Right atrium auricular region (tissue), 2 donors: ENCODE measurements at regions not wholly inside any gene's neighbourhood (a gene's known extent, or its start where the extent isn't known, plus 50 kb on each side); places are given as distances from the start of the nearest gene placed in this dataset.

Experiments used
- DNase-seq: peaks from one replicate; pipeline ENCODE4 v3.0.0-alpha.2; 2019; ENCODE audit warnings: low spot score
- H3K27ac ChIP-seq, 2 donors: fragments of 200-600 bp; sonication (generic); 1 replicate in 1 of 2; 2 replicates in 1 of 2; pipeline ENCODE4 v1.5.1; 2016 to 2019
- H3K27me3 ChIP-seq, 2 donors: fragments of 200-600 bp; sonication (generic); one replicate each; pipeline versions ENCODE4 v1.5.1 to v1.6.0; 2017 to 2019
- H3K36me3 ChIP-seq: fragments of 200-600 bp; sonication (generic); one replicate; pipeline ENCODE4 v1.5.1; 2016
- H3K4me1 ChIP-seq, 2 donors: fragments of 200-600 bp; sonication (generic); one replicate each; pipeline versions ENCODE4 v1.5.1 to v1.6.0; 2017 to 2019
- H3K4me3 ChIP-seq, 2 donors: fragments of 200-600 bp; sonication (generic); 1 replicate in 1 of 2; 2 replicates in 1 of 2; pipeline ENCODE4 v1.5.1; 2017 to 2019; ENCODE audit warnings: mild to moderate bottlenecking in 1 of 2, moderate library complexity in 1 of 2
- H3K9me3 ChIP-seq, 2 donors: fragments of 200-600 bp; sonication (generic); one replicate each; pipeline ENCODE4 v1.5.1; 2019
- TF ChIP-seq, protein P1 (sequence below), 2 donors: fragments of 200-600 bp; sonication (generic); IDR thresholded peaks; one replicate each; pipeline ENCODE4 v1.5.1; 2019; ENCODE audit warnings: antibody characterized with exemption in 2 of 2

DNA sequence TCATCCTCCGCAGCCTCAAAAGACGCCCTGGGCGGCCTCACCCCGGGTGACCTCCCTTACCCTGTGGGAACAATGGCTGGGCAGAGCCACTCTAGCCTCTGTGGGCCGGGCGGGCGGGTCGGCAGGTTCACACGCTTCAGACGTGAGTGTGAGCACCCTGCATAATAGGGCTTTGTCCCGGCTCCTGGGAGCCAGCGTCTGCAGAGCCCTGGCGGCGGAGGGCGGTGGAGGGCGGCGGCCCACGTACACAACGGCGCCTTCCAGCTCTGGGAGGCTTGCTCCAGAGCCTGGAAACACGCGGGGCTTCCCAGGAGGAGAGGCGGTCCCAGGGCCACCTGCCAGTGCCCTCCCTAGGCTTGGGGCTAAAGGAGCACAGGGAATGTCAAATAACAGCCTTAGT is 205.6 kb downstream of the BCL11B start:
- peaks cover 0 to 16% of the 10 kb centered on the region in 2 donors for H3K9me3 ChIP-seq
- no peak overlapping the region for H3K4me3 ChIP-seq
- no peak for DNase-seq
- no peaks in the 10 kb centered on the region for H3K27me3 ChIP-seq
- no peak overlapping the region for H3K27ac ChIP-seq
- no peaks in the 10 kb centered on the region for H3K4me1 ChIP-seq
- TF ChIP-seq, protein P1, sequence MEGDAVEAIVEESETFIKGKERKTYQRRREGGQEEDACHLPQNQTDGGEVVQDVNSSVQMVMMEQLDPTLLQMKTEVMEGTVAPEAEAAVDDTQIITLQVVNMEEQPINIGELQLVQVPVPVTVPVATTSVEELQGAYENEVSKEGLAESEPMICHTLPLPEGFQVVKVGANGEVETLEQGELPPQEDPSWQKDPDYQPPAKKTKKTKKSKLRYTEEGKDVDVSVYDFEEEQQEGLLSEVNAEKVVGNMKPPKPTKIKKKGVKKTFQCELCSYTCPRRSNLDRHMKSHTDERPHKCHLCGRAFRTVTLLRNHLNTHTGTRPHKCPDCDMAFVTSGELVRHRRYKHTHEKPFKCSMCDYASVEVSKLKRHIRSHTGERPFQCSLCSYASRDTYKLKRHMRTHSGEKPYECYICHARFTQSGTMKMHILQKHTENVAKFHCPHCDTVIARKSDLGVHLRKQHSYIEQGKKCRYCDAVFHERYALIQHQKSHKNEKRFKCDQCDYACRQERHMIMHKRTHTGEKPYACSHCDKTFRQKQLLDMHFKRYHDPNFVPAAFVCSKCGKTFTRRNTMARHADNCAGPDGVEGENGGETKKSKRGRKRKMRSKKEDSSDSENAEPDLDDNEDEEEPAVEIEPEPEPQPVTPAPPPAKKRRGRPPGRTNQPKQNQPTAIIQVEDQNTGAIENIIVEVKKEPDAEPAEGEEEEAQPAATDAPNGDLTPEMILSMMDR (IDR thresholded peaks at IDR 0.05), result no peak
- no peaks in the 10 kb centered on the region for H3K36me3 ChIP-seq

DNA sequence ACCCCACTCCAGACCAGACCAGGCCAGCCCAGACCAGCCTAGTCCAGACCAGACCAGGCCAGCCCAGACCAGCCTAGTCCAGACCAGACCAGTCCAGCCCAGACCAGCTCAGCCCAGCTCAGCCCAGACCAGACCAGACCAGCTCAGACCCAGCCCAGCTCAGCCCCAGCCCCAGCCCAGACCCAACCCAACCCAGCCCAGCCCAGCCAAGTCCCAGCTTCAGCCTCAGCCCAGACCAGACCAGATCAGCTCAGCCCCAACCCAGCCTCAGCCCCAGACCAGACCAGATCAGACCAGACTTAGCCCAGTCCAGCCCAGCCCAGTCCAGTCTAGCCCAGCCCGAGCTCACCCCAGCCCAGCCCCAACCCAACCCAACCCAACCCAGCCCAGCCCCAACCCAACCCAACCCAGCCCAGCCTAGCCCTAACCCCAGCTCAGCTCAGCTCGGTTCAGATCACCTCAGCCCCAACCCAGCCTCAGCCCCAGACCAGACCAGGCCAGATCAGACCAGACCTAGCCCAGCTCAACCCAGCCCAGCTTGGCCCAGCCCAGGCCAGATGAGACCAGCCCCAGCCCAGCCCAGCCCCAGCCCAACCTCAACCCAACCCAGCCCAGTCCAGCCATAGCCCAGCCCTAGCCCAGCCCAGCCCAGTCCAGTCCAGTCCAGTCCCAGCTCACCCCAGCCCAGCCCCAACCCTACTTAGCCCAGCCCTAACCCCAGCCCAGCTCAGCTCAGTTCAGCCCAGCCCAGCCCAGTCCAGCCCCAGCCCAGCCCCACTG is 204.7 kb downstream of the BCL11B start:
- Histone ChIP-seq H3K9me3 (peaks cover 0 to 16% of the 10 kb centered on the region in 2 donors), H3K36me3 (no peaks in the 10 kb centered on the region), H3K4me1 (no peaks in the 10 kb centered on the region), H3K27ac (no peak overlapping the region), H3K4me3 (no peak overlapping the region), H3K27me3 (no peaks in the 10 kb centered on the region)
- DNase-seq, result no peak
- TF ChIP-seq, protein P1 (IDR thresholded peaks at IDR 0.05), result no peak

DNA sequence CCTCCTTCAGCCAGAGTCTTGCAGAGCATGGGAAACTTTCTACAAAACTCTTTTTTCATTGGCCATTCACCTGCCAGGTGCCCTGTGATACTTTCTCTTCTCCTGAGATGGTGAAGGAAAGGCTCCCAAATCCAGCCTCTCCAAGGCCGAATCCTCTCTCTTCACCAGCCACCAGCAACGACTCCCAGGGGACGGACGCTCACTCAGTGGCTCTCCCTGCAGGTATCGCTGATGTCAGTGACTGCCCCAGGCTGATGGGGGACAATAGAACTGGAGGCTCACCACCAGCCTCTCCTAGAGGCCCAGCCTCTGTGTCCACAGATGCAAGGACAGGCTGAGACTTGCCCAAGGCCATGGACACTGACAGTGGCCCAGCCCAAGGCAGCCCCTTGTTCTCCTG is 204.1 kb downstream of the BCL11B start:
- H3K9me3 ChIP-seq, result peaks cover 0 to 16% of the 10 kb centered on the region in 2 donors
- no peak overlapping the region for H3K4me3 ChIP-seq
- DNase-seq, result no peak
- H3K27ac ChIP-seq, result no peak overlapping the region
- no peaks in the 10 kb centered on the region for H3K36me3 ChIP-seq
- H3K4me1 ChIP-seq, result no peaks in the 10 kb centered on the region
- H3K27me3 ChIP-seq, result no peaks in the 10 kb centered on the region
- TF ChIP-seq, protein P1 (IDR thresholded peaks at IDR 0.05), result no peak

DNA sequence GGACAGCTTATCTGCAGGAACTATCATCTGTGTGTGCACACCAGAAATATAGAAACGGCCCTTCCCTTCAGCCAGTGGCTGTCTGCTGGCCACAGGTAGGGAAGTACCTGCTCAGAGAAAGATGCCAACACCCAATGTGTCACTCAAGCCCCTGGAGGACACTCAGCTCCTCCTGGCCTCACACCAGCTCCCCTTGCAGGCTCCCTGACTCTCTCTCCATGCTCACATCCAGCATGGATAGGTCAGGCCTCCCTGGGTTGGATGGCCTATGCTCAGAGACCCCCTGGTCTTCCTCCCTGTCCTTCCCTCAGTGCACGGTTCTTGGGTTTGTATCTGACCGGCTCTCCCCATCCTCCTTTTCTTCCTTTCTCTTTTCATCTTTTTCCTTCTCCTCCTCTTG is 202.1 kb downstream of the BCL11B start:
- Histone ChIP-seq H3K27ac (no peak overlapping the region), H3K4me3 (no peak overlapping the region), H3K4me1 (no peaks in the 10 kb centered on the region), H3K9me3 (peaks cover 0 to 16% of the 10 kb centered on the region in 2 donors), H3K27me3 (no peaks in the 10 kb centered on the region), H3K36me3 (no peaks in the 10 kb centered on the region)
- DNase-seq, result no peak
- TF ChIP-seq, protein P1 (IDR thresholded peaks at IDR 0.05), result no peak

DNA sequence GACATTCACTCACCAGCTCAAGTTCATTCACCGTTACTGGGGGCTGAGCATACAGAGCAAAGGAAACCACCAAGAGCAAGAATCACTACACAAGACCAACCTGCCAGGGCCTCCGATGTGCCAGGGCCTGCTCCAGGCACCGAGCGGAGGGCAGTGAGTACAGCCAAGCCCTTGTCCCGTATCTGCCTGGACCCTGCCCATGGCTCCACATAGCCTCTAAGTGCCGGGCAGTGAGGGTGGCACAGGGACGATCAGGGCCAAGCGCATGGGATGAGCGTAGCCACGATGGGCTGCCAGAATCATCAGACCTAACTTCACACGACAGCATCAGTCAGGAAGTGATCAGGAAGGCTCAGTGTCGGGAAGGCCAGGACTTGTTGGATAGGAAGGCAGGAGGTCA is 199.6 kb downstream of the BCL11B start:
- H3K9me3 ChIP-seq, result peaks cover 0 to 16% of the 10 kb centered on the region in 2 donors
- no peak for DNase-seq
- no peak overlapping the region for H3K4me3 ChIP-seq
- TF ChIP-seq, protein P1 (IDR thresholded peaks at IDR 0.05), result no peak
- no peak overlapping the region for H3K27ac ChIP-seq
- no peaks in the 10 kb centered on the region for H3K27me3 ChIP-seq
- no peaks in the 10 kb centered on the region for H3K4me1 ChIP-seq
- no peaks in the 10 kb centered on the region for H3K36me3 ChIP-seq

DNA sequence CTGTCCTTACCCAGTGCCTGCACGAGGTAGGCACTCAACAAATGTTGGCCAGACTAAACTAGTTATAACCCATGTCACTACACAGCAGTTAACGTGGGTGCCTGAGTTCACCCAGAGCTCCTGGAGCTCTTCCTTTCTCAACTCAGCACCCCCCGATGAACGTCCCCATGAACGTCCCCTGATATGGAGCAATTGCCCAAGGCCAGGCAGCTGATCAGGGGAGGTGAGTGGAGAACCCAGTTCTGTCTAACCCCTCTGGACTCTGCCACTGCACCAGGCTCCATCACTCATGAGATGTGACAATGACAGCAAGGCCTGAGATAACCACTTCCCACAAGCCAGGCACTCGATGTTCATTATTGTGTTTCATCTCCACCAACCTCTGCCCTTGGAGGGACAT is 199.0 kb downstream of the BCL11B start:
- no peaks in the 10 kb centered on the region for H3K36me3 ChIP-seq
- no peaks in the 10 kb centered on the region for H3K27me3 ChIP-seq
- H3K9me3 ChIP-seq, result peaks cover 0 to 16% of the 10 kb centered on the region in 2 donors

More for the DNA sequence above, 199.0 kb downstream of the BCL11B start:
- H3K27ac ChIP-seq, result no peak overlapping the region
- no peak for DNase-seq
- TF ChIP-seq, protein P1 (IDR thresholded peaks at IDR 0.05), result no peak
- no peaks in the 10 kb centered on the region for H3K4me1 ChIP-seq
- no peak overlapping the region for H3K4me3 ChIP-seq
